NOMO-1 treated with dmso at 0.1 percent for 144 hours (cell line): ENCODE measurements at regions not wholly inside any gene's neighbourhood (a gene's known extent, or its start where the extent isn't known, plus 50 kb on each side); places are given as distances from the start of the nearest gene placed in this dataset.
A peak's percentile ranks its signal among the peaks of the same experiment; 100 is the strongest.

Experiments used
- DNase-seq: peaks from one replicate; lab custom pipeline; 2025; ENCODE audit not compliant: unreplicated experiment; lab: John Stamatoyannopoulos, UW

GRCh38 chr6:14063756-14064155 is 53.8 kb upstream of the CD83 start:
- DNase-seq, result no peak

GRCh38 chr6:14065350-14065749 is 52.2 kb upstream of the CD83 start:
- DNase-seq, result no peak

DNA sequence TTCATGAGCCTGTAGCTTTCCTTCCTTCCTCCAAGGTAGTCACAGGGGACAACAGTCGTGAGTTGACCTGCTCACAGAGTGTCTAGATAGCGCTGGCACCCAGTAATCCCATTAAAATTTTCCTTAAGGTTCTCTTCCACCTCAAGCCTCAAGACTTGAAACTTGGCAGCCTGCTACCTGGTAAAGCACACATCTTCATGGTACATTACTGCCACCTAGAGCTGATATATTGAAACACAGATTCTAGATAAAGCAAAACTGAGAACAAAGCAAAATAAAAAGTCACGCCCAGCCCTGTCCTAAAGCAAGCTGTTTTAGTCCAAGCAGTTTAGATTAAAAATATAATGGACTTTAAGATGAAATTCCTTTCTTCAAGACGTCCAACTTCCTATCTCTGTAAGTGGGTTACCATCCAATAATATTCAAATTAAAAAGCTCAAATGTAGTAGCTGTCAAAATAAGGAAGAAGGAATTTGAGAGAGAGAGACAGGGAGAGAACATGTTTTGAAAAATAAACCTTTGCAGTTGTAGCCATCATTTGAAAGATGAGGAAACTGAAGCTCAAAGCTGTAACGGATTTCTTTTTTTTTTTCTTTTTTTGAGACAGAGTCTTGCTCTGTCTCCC is 50.7 kb upstream of the CD83 start:
- peak; percentile 25 for DNase-seq

- DNase-seq, result no peak
These were observed 49.9 kb upstream of the CD83 start for GRCh38 chr6:14067656-14068055.
